ENCODE measurements at regions not wholly inside any gene's neighbourhood (a gene's known extent, or its start where the extent isn't known, plus 50 kb on each side); places are given as distances from the start of the nearest gene placed in this dataset.

GRCh38 chr5:154612666-154613065 is 134.6 kb upstream of the HAND1 start:
- no peak for DNase-seq
- Histone ChIP-seq H3K27me3 (peaks cover 0 to 8% of the 10 kb centered on the region in 2 donors), H3K4me1 (peaks cover 0 to 11% (median 8%) of the 10 kb centered on the region in 4 donors), H3K9me3 (no peaks in the 10 kb centered on the region), H3K27ac (no peak overlapping the region), H3K4me3 (no peak overlapping the region), H3K36me3 (no peaks in the 10 kb centered on the region)
- TF ChIP-seq POLR2A (IDR thresholded peaks at IDR 0.05) (no peak), CTCF (IDR thresholded peaks at IDR 0.05) (no peak)

GRCh38 chr5:154611341-154611767 is 133.3 kb upstream of the HAND1 start:
- Histone ChIP-seq H3K27ac (no peak overlapping the region), H3K4me3 (peak overlapping the region in 1 of 4 donors; percentile 42), H3K4me1 (peaks cover 0 to 11% (median 8%) of the 10 kb centered on the region in 4 donors), H3K9me3 (no peaks in the 10 kb centered on the region), H3K36me3 (no peaks in the 10 kb centered on the region), H3K27me3 (peaks cover 0 to 8% of the 10 kb centered on the region in 2 donors)
- no peak for TF ChIP-seq POLR2A (IDR thresholded peaks at IDR 0.05)
- TF ChIP-seq CTCF (IDR thresholded peaks at IDR 0.05): no peak
- no peak for DNase-seq

- H3K27ac ChIP-seq: no peak overlapping the region
- H3K4me1 ChIP-seq: peaks cover 0 to 11% (median 8%) of the 10 kb centered on the region in 4 donors
- H3K9me3 ChIP-seq: no peaks in the 10 kb centered on the region
- peaks cover 0 to 8% of the 10 kb centered on the region in 2 donors for H3K27me3 ChIP-seq
- no peaks in the 10 kb centered on the region for H3K36me3 ChIP-seq
- peak; percentile 46 to 81 (median 77) for DNase-seq
- peak overlapping the region in 3 of 4 donors; percentile 29 to 45 (median 42) for H3K4me3 ChIP-seq
- peak in 5 of 6 experiments; percentile 42 to 82 (median 80) for TF ChIP-seq CTCF (IDR thresholded peaks at IDR 0.05)
- no peak for TF ChIP-seq POLR2A (IDR thresholded peaks at IDR 0.05)
These were observed 132.5 kb upstream of the HAND1 start for GRCh38 chr5:154610321-154611154.

- H3K27me3 ChIP-seq: peaks cover 0 to 8% of the 10 kb centered on the region in 2 donors
These were observed 131.2 kb upstream of the HAND1 start for GRCh38 chr5:154609251-154609650.

GRCh38 chr5:154608531-154609011 is 130.5 kb upstream of the HAND1 start:
- Histone ChIP-seq H3K27ac (no peak overlapping the region), H3K4me3 (no peak overlapping the region), H3K9me3 (no peaks in the 10 kb centered on the region), H3K36me3 (no peaks in the 10 kb centered on the region), H3K27me3 (peaks cover 0 to 8% of the 10 kb centered on the region in 2 donors), H3K4me1 (peaks cover 0 to 11% (median 8%) of the 10 kb centered on the region in 4 donors)
- TF ChIP-seq CTCF (IDR thresholded peaks at IDR 0.05): no peak
- TF ChIP-seq POLR2A (IDR thresholded peaks at IDR 0.05): no peak
- no peak for DNase-seq

More at GRCh38 chr5:154609251-154609650, 131.2 kb upstream of the HAND1 start:
- no peaks in the 10 kb centered on the region for H3K9me3 ChIP-seq
- H3K36me3 ChIP-seq: no peaks in the 10 kb centered on the region
- no peak overlapping the region for H3K27ac ChIP-seq
- DNase-seq: no peak
- no peak overlapping the region for H3K4me3 ChIP-seq
- no peak for TF ChIP-seq CTCF (IDR thresholded peaks at IDR 0.05)
- no peak for TF ChIP-seq POLR2A (IDR thresholded peaks at IDR 0.05)
- peaks cover 0 to 11% (median 8%) of the 10 kb centered on the region in 4 donors for H3K4me1 ChIP-seq

Measured in Peyer's patch (tissue), 4 donors.